Mucosa of gallbladder (tissue), 1 donor: ENCODE measurements at regions not wholly inside any gene's neighbourhood (a gene's known extent, or its start where the extent isn't known, plus 50 kb on each side); places are given as distances from the start of the nearest gene placed in this dataset.
"Not testable (repeated sequence)": the region's sequence is repeated elsewhere in the genome, so short reads cannot be mapped to it uniquely, and the experiment has no call there.

Experiments
- DNase-seq: peaks from one replicate; pipeline ENCODE4 v3.0.0-alpha.2; 2020; ENCODE audit warnings: low spot score
- donor health status: DM: no; HTN: no; CAD: no.

GRCh38 chr13:64546371-64546770, 2683.8 kb downstream of the PCDH9 start:
- no peak for DNase-seq

- no peak for DNase-seq
Measured at GRCh38 chr13:64540976-64541375, 2689.2 kb downstream of the PCDH9 start.

- no peak for DNase-seq
Measured at GRCh38 chr13:64540468-64540867, 2689.7 kb downstream of the PCDH9 start.

GRCh38 chr13:64538711-64539110, 2691.4 kb downstream of the PCDH9 start:
- no peak for DNase-seq

- no peak for DNase-seq
Measured at GRCh38 chr13:64534302-64534701, 2695.8 kb downstream of the PCDH9 start.

- no peak for DNase-seq
Measured at GRCh38 chr13:64531400-64531799, 2698.7 kb downstream of the PCDH9 start.

GRCh38 chr13:64529874-64530485, 2700.2 kb downstream of the PCDH9 start:
- no peak for DNase-seq

GRCh38 chr13:64528838-64529237, 2701.3 kb downstream of the PCDH9 start:
- no peak for DNase-seq

GRCh38 chr13:64527561-64527960, 2702.6 kb downstream of the PCDH9 start:
- no peak for DNase-seq

GRCh38 chr13:64525687-64526086, 2704.4 kb downstream of the PCDH9 start:
- no peak for DNase-seq

- DNase-seq = no peak
Measured at GRCh38 chr13:64510747-64511146, 2719.4 kb downstream of the PCDH9 start.

- no peak for DNase-seq
Measured at GRCh38 chr13:64506246-64506645, 2723.9 kb downstream of the PCDH9 start.

GRCh38 chr13:64505336-64505910, 2724.7 kb downstream of the PCDH9 start:
- DNase-seq = no peak

- DNase-seq = no peak
Measured at GRCh38 chr13:64488731-64489130, 2741.4 kb downstream of the PCDH9 start.

GRCh38 chr13:64482373-64482772, 2747.8 kb downstream of the PCDH9 start:
- DNase-seq = no peak

- no peak for DNase-seq
Measured at GRCh38 chr13:64480672-64481071, 2749.5 kb downstream of the PCDH9 start.

GRCh38 chr13:64480211-64480610, 2749.9 kb downstream of the PCDH9 start:
- no peak for DNase-seq

GRCh38 chr13:64477146-64477545, 2753.0 kb downstream of the PCDH9 start:
- DNase-seq = no peak

GRCh38 chr13:64476041-64476568, 2754.0 kb downstream of the PCDH9 start:
- not testable (repeated sequence) for DNase-seq

GRCh38 chr13:64471916-64472315, 2758.2 kb downstream of the PCDH9 start:
- no peak for DNase-seq

- DNase-seq = no peak
Measured at GRCh38 chr13:64470751-64471150, 2759.4 kb downstream of the PCDH9 start.

- no peak for DNase-seq
Measured at GRCh38 chr13:64459778-64460177, 2770.4 kb downstream of the PCDH9 start.

GRCh38 chr13:64457976-64458375, 2772.2 kb downstream of the PCDH9 start:
- no peak for DNase-seq

GRCh38 chr13:64455124-64455523, 2775.0 kb downstream of the PCDH9 start:
- no peak for DNase-seq
